Nephron progenitor cell (in vitro differentiated cells): ENCODE measurements at regions not wholly inside any gene's neighbourhood (a gene's known extent, or its start where the extent isn't known, plus 50 kb on each side); places are given as distances from the start of the nearest gene placed in this dataset.
A peak's percentile ranks its signal among the peaks of the same experiment; 100 is the strongest.

Experiments
- DNase-seq: peaks from one replicate; pipeline ENCODE4 v3.0.0; 2021
- H3K27ac Mint-ChIP-seq: 2 replicates; pipeline ENCODE4 v1.8.0; 2021; ENCODE audit warnings: mild to moderate bottlenecking, moderate library complexity, mixed read lengths
- H3K27me3 Mint-ChIP-seq: 2 replicates; pipeline ENCODE4 v1.8.0; 2021; ENCODE audit warnings: mild to moderate bottlenecking, low read depth, mixed read lengths; ENCODE audit not compliant: poor library complexity
- H3K36me3 Mint-ChIP-seq: 2 replicates; pipeline ENCODE4 v1.8.0; 2021; ENCODE audit warnings: low read depth, mixed read lengths
- H3K4me1 Mint-ChIP-seq: 2 replicates; pipeline ENCODE4 v1.8.0; 2021; ENCODE audit warnings: mixed read lengths
- H3K4me3 Mint-ChIP-seq: 2 replicates; pipeline ENCODE4 v1.8.0; 2021; ENCODE audit warnings: mild to moderate bottlenecking, moderate library complexity, mixed read lengths
- H3K9me3 Mint-ChIP-seq: 2 replicates; pipeline ENCODE4 v1.8.0; 2021; ENCODE audit warnings: mild to moderate bottlenecking, moderate library complexity, mixed read lengths
- CTCF ChIP-seq: fragments of 200-600 bp; sonication (generic); IDR thresholded peaks from 2 replicates; pipeline ENCODE4 v1.5.0; 2021; ENCODE audit warnings: antibody characterized with exemption

GRCh38 chr7:67698354-67698753 is 701.7 kb downstream of the TYW1 start:
- H3K36me3 Mint-ChIP-seq = no peaks in the 10 kb centered on the region
- peak overlapping the region; percentile 26 for H3K27ac Mint-ChIP-seq
- peaks cover 41% of the 10 kb centered on the region for H3K27me3 Mint-ChIP-seq
- H3K4me1 Mint-ChIP-seq = peaks cover 14% of the 10 kb centered on the region
- no peak overlapping the region for H3K4me3 Mint-ChIP-seq
- H3K9me3 Mint-ChIP-seq = peaks cover 31% of the 10 kb centered on the region
- no peak for DNase-seq
- no peak for TF ChIP-seq CTCF

DNA sequence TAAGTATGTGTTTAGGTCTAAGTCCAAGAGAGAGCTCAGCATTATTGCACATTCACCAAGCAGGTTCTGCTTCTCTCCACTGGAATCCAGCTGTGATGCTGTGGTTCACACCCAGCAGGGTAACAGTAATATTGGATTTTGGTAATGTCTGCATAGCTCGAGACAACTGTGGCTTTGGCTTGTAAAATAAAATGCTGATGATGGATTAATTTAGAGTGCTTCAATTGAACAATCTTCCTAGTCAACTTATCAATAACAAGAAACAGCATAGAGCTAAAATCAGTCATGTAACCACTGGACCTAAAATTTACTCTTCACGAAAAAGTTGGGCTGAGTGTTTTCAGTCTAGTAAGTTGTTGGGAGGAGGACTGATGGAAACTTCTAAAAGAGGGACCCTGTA is 709.2 kb downstream of the TYW1 start:
- Mint-ChIP-seq H3K27me3 (peaks cover 8% of the 10 kb centered on the region), H3K4me3 (no peak overlapping the region), H3K27ac (no peak overlapping the region), H3K36me3 (no peaks in the 10 kb centered on the region), H3K9me3 (peaks cover 51% of the 10 kb centered on the region), H3K4me1 (no peaks in the 10 kb centered on the region)
- TF ChIP-seq CTCF = no peak
- no peak for DNase-seq

GRCh38 chr7:67711706-67712105 is 715.1 kb downstream of the TYW1 start:
- peaks cover 21% of the 10 kb centered on the region for H3K9me3 Mint-ChIP-seq
- DNase-seq = no peak
- H3K4me3 Mint-ChIP-seq = no peak overlapping the region
- no peaks in the 10 kb centered on the region for H3K36me3 Mint-ChIP-seq
- H3K27ac Mint-ChIP-seq = no peak overlapping the region
- TF ChIP-seq CTCF = no peak
- no peaks in the 10 kb centered on the region for H3K4me1 Mint-ChIP-seq
- peaks cover 10% of the 10 kb centered on the region for H3K27me3 Mint-ChIP-seq

- no peak for DNase-seq
- Mint-ChIP-seq H3K4me1 (no peaks in the 10 kb centered on the region), H3K27ac (peak overlapping the region; percentile 46), H3K27me3 (peaks cover 14% of the 10 kb centered on the region), H3K9me3 (peaks cover 21% of the 10 kb centered on the region), H3K36me3 (no peaks in the 10 kb centered on the region), H3K4me3 (no peak overlapping the region)
- no peak for TF ChIP-seq CTCF
Observed at GRCh38 chr7:67713451-67714056, 716.9 kb downstream of the TYW1 start.

GRCh38 chr7:67716729-67717128 is 720.1 kb downstream of the TYW1 start:
- no peaks in the 10 kb centered on the region for H3K4me1 Mint-ChIP-seq
- no peak for DNase-seq
- no peak overlapping the region for H3K27ac Mint-ChIP-seq
- no peaks in the 10 kb centered on the region for H3K9me3 Mint-ChIP-seq
- no peak overlapping the region for H3K4me3 Mint-ChIP-seq
- TF ChIP-seq CTCF = no peak
- no peaks in the 10 kb centered on the region for H3K36me3 Mint-ChIP-seq
- peaks cover 7% of the 10 kb centered on the region for H3K27me3 Mint-ChIP-seq

- H3K4me3 Mint-ChIP-seq = no peak overlapping the region
- H3K36me3 Mint-ChIP-seq = no peaks in the 10 kb centered on the region
- peak overlapping the region; percentile 79 for H3K27ac Mint-ChIP-seq
- peaks cover 28% of the 10 kb centered on the region for H3K4me1 Mint-ChIP-seq
- no peaks in the 10 kb centered on the region for H3K9me3 Mint-ChIP-seq
- peaks cover 12% of the 10 kb centered on the region for H3K27me3 Mint-ChIP-seq
- no peak for TF ChIP-seq CTCF
- no peak for DNase-seq
Observed at GRCh38 chr7:67723591-67723990, 727.0 kb downstream of the TYW1 start.
